ENCODE measurements at regions not wholly inside any gene's neighbourhood (a gene's known extent, or its start where the extent isn't known, plus 50 kb on each side); places are given as distances from the start of the nearest gene placed in this dataset.

GRCh38 chr10:58976254-58976653 is 200.2 kb upstream of the PHYHIPL start:
- Histone ChIP-seq H3K9me3 (no peaks in the 10 kb centered on the region), H3K4me1 (no peaks in the 10 kb centered on the region), H3K36me3 (no peaks in the 10 kb centered on the region), H3K27me3 (no peaks in the 10 kb centered on the region), H3K4me3 (no peak overlapping the region), H3K27ac (no peak overlapping the region)
- no peak for TF ChIP-seq CTCF (IDR thresholded peaks at IDR 0.05)
- intact Hi-C loops (cut with DNase I), result no loop called here
- no peak for ATAC-seq
- no peak for DNase-seq

- no peak overlapping the region for H3K27ac ChIP-seq
- intact Hi-C loops (cut with DNase I), result no loop called here
- no peak for TF ChIP-seq CTCF (IDR thresholded peaks at IDR 0.05)
Observed at GRCh38 chr10:58979711-58980110, 196.7 kb upstream of the PHYHIPL start.

GRCh38 chr10:58980826-58981415 is 195.5 kb upstream of the PHYHIPL start:
- no peak for DNase-seq
- ATAC-seq, result no peak
- TF ChIP-seq CTCF (IDR thresholded peaks at IDR 0.05), result no peak
- Histone ChIP-seq H3K36me3 (no peaks in the 10 kb centered on the region), H3K9me3 (no peaks in the 10 kb centered on the region), H3K4me3 (no peak overlapping the region), H3K4me1 (no peaks in the 10 kb centered on the region), H3K27me3 (no peaks in the 10 kb centered on the region), H3K27ac (no peak overlapping the region)
- intact Hi-C loops (cut with DNase I), result no loop called here

More at GRCh38 chr10:58979711-58980110, 196.7 kb upstream of the PHYHIPL start:
- no peak for ATAC-seq
- H3K27me3 ChIP-seq, result no peaks in the 10 kb centered on the region
- no peak overlapping the region for H3K4me3 ChIP-seq
- H3K4me1 ChIP-seq, result no peaks in the 10 kb centered on the region
- DNase-seq, result no peak
- no peaks in the 10 kb centered on the region for H3K9me3 ChIP-seq
- no peaks in the 10 kb centered on the region for H3K36me3 ChIP-seq

- intact Hi-C loops (cut with DNase I), result no loop called here
- ATAC-seq (no peak), DNase-seq (no peak)
- no peaks in the 10 kb centered on the region for H3K9me3 ChIP-seq
- no peak overlapping the region for H3K4me3 ChIP-seq
- H3K36me3 ChIP-seq, result no peaks in the 10 kb centered on the region
- no peaks in the 10 kb centered on the region for H3K27me3 ChIP-seq
- TF ChIP-seq CTCF (IDR thresholded peaks at IDR 0.05), result no peak
- no peaks in the 10 kb centered on the region for H3K4me1 ChIP-seq
- no peak overlapping the region for H3K27ac ChIP-seq
Observed at GRCh38 chr10:58981846-58982245, 194.6 kb upstream of the PHYHIPL start.

- Histone ChIP-seq H3K36me3 (no peaks in the 10 kb centered on the region), H3K9me3 (no peaks in the 10 kb centered on the region), H3K4me3 (no peak overlapping the region), H3K27ac (no peak overlapping the region), H3K4me1 (no peaks in the 10 kb centered on the region), H3K27me3 (no peaks in the 10 kb centered on the region)
- no peak for DNase-seq
- intact Hi-C loops (cut with DNase I), result no loop called here
- no peak for ATAC-seq
- TF ChIP-seq CTCF (IDR thresholded peaks at IDR 0.05), result no peak
Observed at GRCh38 chr10:58982470-58983239, 193.8 kb upstream of the PHYHIPL start.

All from left lung (tissue), 4 donors.